ENCODE measurements at regions not wholly inside any gene's neighbourhood (a gene's known extent, or its start where the extent isn't known, plus 50 kb on each side); places are given as distances from the start of the nearest gene placed in this dataset.

DNA sequence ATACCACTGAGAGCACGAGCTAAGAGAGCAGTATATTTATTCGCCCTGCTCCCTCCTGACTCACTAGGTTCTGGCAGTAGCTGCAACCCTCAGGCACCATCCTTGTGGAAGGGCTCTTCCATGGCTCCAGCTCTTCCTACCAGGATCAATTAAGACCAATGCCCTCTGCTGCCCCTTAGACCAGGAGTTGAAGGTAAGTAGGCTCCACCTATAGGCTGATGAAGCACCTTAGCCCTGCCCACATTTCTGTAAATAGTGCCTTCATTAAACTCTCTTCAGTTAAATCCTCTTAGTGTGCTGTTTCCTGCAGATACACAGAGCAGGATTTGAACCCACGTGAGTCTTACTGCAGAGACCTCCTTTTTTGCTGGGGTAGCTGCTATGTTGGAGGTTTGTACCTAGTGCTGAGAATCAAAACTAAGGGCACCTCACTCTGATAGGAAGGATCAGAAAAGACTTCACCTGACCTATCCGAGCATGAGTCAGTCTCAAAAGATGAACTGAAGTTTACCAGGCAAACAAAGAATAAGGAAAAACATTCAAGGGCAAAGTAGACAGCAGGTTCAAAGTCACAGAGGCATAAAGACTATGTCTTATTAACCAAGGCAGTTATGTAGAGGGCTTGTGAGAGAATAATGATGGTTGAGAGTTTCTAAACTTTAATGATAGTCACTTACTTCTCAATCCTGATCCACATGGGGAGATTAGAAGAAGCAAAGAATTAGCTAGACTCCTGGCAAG, 56.9 kb upstream of the BEND6 start:
- H3K27me3 ChIP-seq = no peaks in the 10 kb centered on the region
- no peak for DNase-seq
- no peak overlapping the region for H3K4me3 ChIP-seq (ENCODE audit: low read depth, low read length)
- TF ChIP-seq, protein P1, sequence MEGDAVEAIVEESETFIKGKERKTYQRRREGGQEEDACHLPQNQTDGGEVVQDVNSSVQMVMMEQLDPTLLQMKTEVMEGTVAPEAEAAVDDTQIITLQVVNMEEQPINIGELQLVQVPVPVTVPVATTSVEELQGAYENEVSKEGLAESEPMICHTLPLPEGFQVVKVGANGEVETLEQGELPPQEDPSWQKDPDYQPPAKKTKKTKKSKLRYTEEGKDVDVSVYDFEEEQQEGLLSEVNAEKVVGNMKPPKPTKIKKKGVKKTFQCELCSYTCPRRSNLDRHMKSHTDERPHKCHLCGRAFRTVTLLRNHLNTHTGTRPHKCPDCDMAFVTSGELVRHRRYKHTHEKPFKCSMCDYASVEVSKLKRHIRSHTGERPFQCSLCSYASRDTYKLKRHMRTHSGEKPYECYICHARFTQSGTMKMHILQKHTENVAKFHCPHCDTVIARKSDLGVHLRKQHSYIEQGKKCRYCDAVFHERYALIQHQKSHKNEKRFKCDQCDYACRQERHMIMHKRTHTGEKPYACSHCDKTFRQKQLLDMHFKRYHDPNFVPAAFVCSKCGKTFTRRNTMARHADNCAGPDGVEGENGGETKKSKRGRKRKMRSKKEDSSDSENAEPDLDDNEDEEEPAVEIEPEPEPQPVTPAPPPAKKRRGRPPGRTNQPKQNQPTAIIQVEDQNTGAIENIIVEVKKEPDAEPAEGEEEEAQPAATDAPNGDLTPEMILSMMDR (IDR thresholded peaks at IDR 0.05; ENCODE audit: low read depth, low read length) = no peak
- no peaks in the 10 kb centered on the region for H3K36me3 ChIP-seq
- no peaks in the 10 kb centered on the region for H3K4me1 ChIP-seq
- no peaks in the 10 kb centered on the region for H3K9me3 ChIP-seq

- Histone ChIP-seq H3K9me3 (no peaks in the 10 kb centered on the region), H3K36me3 (no peaks in the 10 kb centered on the region), H3K4me1 (no peaks in the 10 kb centered on the region), H3K27me3 (0 out of 2 replicates have a peak, but pooled peaks cover 4% of the 10 kb centered on the region), H3K4me3 (ENCODE audit: low read depth, low read length) (no peak overlapping the region)
- TF ChIP-seq, protein P1 (IDR thresholded peaks at IDR 0.05; ENCODE audit: low read depth, low read length) = no peak
- no peak for DNase-seq
Observed at GRCh38 chr6:56891754-56892153, 63.2 kb upstream of the BEND6 start.

DNA sequence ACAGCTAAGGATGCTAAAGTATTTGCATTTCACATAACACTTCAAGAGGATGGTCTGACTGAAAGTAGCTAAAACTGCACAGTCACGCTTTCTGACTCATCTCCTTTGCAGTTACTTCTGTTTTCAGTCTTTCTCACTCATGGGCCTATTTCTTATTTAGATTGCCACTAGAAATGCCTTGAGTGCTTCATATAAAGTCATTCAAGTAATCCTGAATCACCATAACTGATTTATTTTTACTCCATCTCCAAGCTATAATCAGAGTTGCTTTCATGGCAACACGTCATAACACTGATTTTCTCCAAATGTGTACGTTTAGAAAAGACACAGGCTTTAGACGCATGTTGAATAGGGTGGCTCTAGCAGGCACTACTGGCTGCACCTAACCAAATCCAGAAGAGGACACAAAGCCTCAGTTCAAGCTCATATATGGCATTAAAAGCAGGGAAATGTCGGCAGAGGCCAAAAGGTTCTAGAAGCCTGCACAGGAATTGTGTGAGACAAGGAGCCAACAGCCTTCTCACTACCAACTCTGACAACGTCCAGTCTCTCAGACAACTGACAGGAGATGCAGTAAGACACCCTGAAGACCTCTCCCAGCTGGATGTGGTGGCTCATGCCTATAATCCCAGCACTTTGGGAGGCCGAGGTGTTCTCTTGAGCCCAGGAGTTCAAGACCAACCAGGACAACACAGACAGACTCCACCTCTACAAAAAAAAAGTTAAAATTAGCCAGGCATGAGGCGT, 64.1 kb upstream of the BEND6 start:
- Histone ChIP-seq H3K27me3 (peaks cover 4% of the 10 kb centered on the region; the same call in 1 of the 2 replicates), H3K4me3 (ENCODE audit: low read depth, low read length) (no peak overlapping the region), H3K9me3 (no peaks in the 10 kb centered on the region), H3K4me1 (no peaks in the 10 kb centered on the region), H3K36me3 (no peaks in the 10 kb centered on the region)
- TF ChIP-seq, protein P1 (IDR thresholded peaks at IDR 0.05; ENCODE audit: low read depth, low read length) = no peak
- no peak for DNase-seq

GRCh38 chr6:56890066-56890465, 64.8 kb upstream of the BEND6 start:
- Histone ChIP-seq H3K4me1 (no peaks in the 10 kb centered on the region), H3K27me3 (peaks cover 4% of the 10 kb centered on the region; the same call in 1 of the 2 replicates), H3K9me3 (no peaks in the 10 kb centered on the region), H3K4me3 (ENCODE audit: low read depth, low read length) (no peak overlapping the region), H3K36me3 (no peaks in the 10 kb centered on the region)
- no peak for DNase-seq
- TF ChIP-seq, protein P1 (IDR thresholded peaks at IDR 0.05; ENCODE audit: low read depth, low read length) = no peak

DNA sequence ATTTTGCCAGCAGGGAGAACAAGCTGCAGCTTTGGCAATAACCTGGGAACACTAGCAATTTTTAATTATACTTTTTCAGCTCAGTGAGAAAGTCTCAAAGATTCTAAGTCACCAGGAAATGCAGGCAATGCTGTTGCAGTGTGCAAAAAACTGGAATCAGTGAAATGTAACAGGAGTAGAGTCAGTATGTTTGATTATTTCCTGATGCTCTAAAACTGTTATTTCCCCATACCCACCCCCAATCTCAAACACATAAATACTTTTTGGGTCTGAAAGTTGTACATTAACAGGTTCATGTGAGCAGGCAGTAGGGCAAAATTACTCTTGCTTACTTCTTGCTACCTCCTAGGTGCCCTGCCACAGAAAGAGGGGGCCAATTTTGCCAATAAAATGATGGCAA, 65.4 kb upstream of the BEND6 start:
- DNase-seq = no peak
- H3K36me3 ChIP-seq = no peaks in the 10 kb centered on the region
- H3K9me3 ChIP-seq = no peaks in the 10 kb centered on the region
- TF ChIP-seq, protein P1 (IDR thresholded peaks at IDR 0.05; ENCODE audit: low read depth, low read length) = no peak
- no peaks in the 10 kb centered on the region for H3K4me1 ChIP-seq
- no peak overlapping the region for H3K4me3 ChIP-seq (ENCODE audit: low read depth, low read length)
- peaks cover 4% of the 10 kb centered on the region; the same call in 1 of the 2 replicates for H3K27me3 ChIP-seq

DNA sequence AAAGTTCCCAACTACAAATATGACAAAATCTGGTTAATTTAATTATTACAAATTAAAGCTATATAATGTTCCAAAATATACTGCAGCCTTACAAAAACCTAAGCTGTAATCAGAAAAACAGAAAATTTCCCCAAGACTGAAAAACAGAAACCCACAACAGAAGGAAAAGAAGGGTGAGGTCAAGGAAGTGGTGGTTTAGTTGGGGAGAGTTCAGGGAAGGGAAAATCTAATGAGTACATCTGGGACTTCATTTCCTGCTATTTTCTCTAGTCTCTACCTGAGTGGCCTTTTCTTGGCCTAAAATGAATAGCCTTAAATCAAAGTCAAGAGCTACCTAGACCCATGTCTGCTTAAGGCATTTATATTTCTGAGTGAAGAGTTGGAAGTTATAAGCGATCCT, 66.2 kb upstream of the BEND6 start:
- no peaks in the 10 kb centered on the region for H3K4me1 ChIP-seq
- TF ChIP-seq, protein P1 (IDR thresholded peaks at IDR 0.05; ENCODE audit: low read depth, low read length) = no peak
- peaks cover 4% of the 10 kb centered on the region; the same call in 1 of the 2 replicates for H3K27me3 ChIP-seq
- no peak for DNase-seq
- no peaks in the 10 kb centered on the region for H3K36me3 ChIP-seq
- H3K9me3 ChIP-seq = no peaks in the 10 kb centered on the region
- no peak overlapping the region for H3K4me3 ChIP-seq (ENCODE audit: low read depth, low read length)
